ENCODE measurements at regions not wholly inside any gene's neighbourhood (a gene's known extent, or its start where the extent isn't known, plus 50 kb on each side); places are given as distances from the start of the nearest gene placed in this dataset.

GRCh38 chr11:129324533-129325175, 51.0 kb upstream of the BARX2 start:
- Histone ChIP-seq H3K36me3 (no peaks in the 10 kb centered on the region), H3K9me3 (no peaks in the 10 kb centered on the region), H3K4me3 (peak overlapping the region in 6 of 12 donors; percentile 1 to 29 (median 14)), H3K27ac (peak overlapping the region in 7 of 12 donors; percentile 16 to 70 (median 43)), H3K27me3 (no peaks in the 10 kb centered on the region), H3K4me1 (peaks cover 0 to 25% (median 0%) of the 10 kb centered on the region in 12 donors)
- intact Hi-C loops (cut with DNase I) = loop anchor here in 3 of 10 donors (5.0 kb wide), 3 partner anchors 42 to 87 kb away; no protein-coding TSS in a partner anchor
- ATAC-seq (peak; percentile 28 to 82 (median 64)), DNase-seq (peak in 2 of 5 donors; percentile 35 to 45)
- 58 to 68% (median 62%) methylated on average over 10 of the region's 10 CpGs for WGBS, 4 donors
- TF ChIP-seq CTCF (IDR thresholded peaks at IDR 0.05) (no peak), POLR2A (IDR thresholded peaks at IDR 0.05) (no peak)

GRCh38 chr11:129323896-129324502, 51.6 kb upstream of the BARX2 start:
- Histone ChIP-seq H3K4me1 (peaks cover 0 to 32% (median 0%) of the 10 kb centered on the region in 12 donors), H3K36me3 (no peaks in the 10 kb centered on the region), H3K27me3 (no peaks in the 10 kb centered on the region), H3K4me3 (peak overlapping the region in 6 of 12 donors; percentile 1 to 29 (median 14)), H3K27ac (peak overlapping the region in 9 of 12 donors; percentile 16 to 70 (median 31)), H3K9me3 (no peaks in the 10 kb centered on the region)
- peak in 3 of 5 donors; percentile 27 to 63 (median 43) for DNase-seq
- TF ChIP-seq CTCF (IDR thresholded peaks at IDR 0.05) = no peak
- ATAC-seq = peak; percentile 56 to 93 (median 86)
- WGBS, 4 donors = 52 to 63% (median 59%) methylated on average over 12 of the region's 12 CpGs
- intact Hi-C loops (cut with DNase I) = loop anchor here in 3 of 10 donors (5.0 kb wide), 3 partner anchors 42 to 87 kb away; no protein-coding TSS in a partner anchor

- ATAC-seq = no peak
- no peaks in the 10 kb centered on the region for H3K27me3 ChIP-seq
- H3K4me1 ChIP-seq = peaks cover 0 to 36% (median 0%) of the 10 kb centered on the region in 12 donors
- no peak for TF ChIP-seq CTCF (IDR thresholded peaks at IDR 0.05)
- TF ChIP-seq POLR2A (IDR thresholded peaks at IDR 0.05) = no peak
- no peak overlapping the region for H3K27ac ChIP-seq
- no peak overlapping the region for H3K4me3 ChIP-seq
- no peaks in the 10 kb centered on the region for H3K36me3 ChIP-seq
- intact Hi-C loops (cut with DNase I) = loop anchor here in 3 of 10 donors (5.0 kb wide), 3 partner anchors 41 to 86 kb away; no protein-coding TSS in a partner anchor
- no peaks in the 10 kb centered on the region for H3K9me3 ChIP-seq
- 91 to 94% (median 92%) methylated on average over 8 of the region's 8 CpGs for WGBS, 4 donors
- no peak for DNase-seq
These were observed 52.7 kb upstream of the BARX2 start for GRCh38 chr11:129322941-129323340.

GRCh38 chr11:129321076-129321475, 54.6 kb upstream of the BARX2 start:
- no peak for ATAC-seq
- Histone ChIP-seq H3K4me3 (no peak overlapping the region), H3K9me3 (no peaks in the 10 kb centered on the region), H3K27ac (no peak overlapping the region), H3K27me3 (no peaks in the 10 kb centered on the region), H3K4me1 (peaks cover 0 to 34% (median 0%) of the 10 kb centered on the region in 12 donors), H3K36me3 (no peaks in the 10 kb centered on the region)
- no peak for DNase-seq
- 69 to 81% (median 71%) methylated on average over 2 of the region's 2 CpGs for WGBS, 4 donors
- intact Hi-C loops (cut with DNase I) = loop anchor here in 3 of 10 donors (5.0 kb wide), 3 partner anchors 39 to 84 kb away; no protein-coding TSS in a partner anchor
- TF ChIP-seq CTCF (IDR thresholded peaks at IDR 0.05) (no peak), POLR2A (IDR thresholded peaks at IDR 0.05) (no peak)

Data from heart left ventricle (tissue), 16 donors.